ENCODE measurements at regions not wholly inside any gene's neighbourhood (a gene's known extent, or its start where the extent isn't known, plus 50 kb on each side); places are given as distances from the start of the nearest gene placed in this dataset.

- no peak for TF ChIP-seq POLR2A (IDR thresholded peaks at IDR 0.05; ENCODE audit: control extremely low read depth in 1 of 2, low read depth in 2 of 2, low read length in 2 of 2)
- TF ChIP-seq POLR2AphosphoS5 (IDR thresholded peaks at IDR 0.05; ENCODE audit: low read depth, low read length) = no peak
- no peak for TF ChIP-seq HDAC6 (IDR thresholded peaks at IDR 0.05; ENCODE audit: low read depth, low read length)
- TF ChIP-seq EZH2 (IDR thresholded peaks at IDR 0.05; ENCODE audit: low read depth, low read length, severe bottlenecking) = no peak
- no peak for TF ChIP-seq CTCF (IDR thresholded peaks at IDR 0.05; ENCODE audit: control extremely low read depth in 1 of 3, insufficient read depth in 1 of 3, low read depth in 1 of 3, low read length in 3 of 3)
- no peak for TF ChIP-seq RAD21 (IDR thresholded peaks at IDR 0.05 in 1 of 2, conservative IDR thresholded peaks at IDR 0.05 in 1 of 2; ENCODE audit: low read depth in 2 of 2, low read length in 2 of 2)
- no peak for TF ChIP-seq CHD2 (IDR thresholded peaks at IDR 0.05; ENCODE audit: low read length)
- TF ChIP-seq RNF2 (IDR thresholded peaks at IDR 0.05; ENCODE audit: borderline replicate concordance, low read depth, low read length, missing control alignments, poor library complexity, severe bottlenecking) = no peak
- TF ChIP-seq YY1 (IDR thresholded peaks at IDR 0.05; ENCODE audit: low read depth, low read length) = no peak
- no peak for TF ChIP-seq SIN3A (conservative IDR thresholded peaks at IDR 0.05 in 1 of 2, IDR thresholded peaks at IDR 0.05 in 1 of 2; ENCODE audit: low read depth in 1 of 2, low read length in 2 of 2)
Observed at GRCh38 chr5:66438696-66439095, 157.5 kb upstream of the MAST4 start.
